Mesenchymal stem cell (in vitro differentiated cells and primary cell): ENCODE measurements at regions not wholly inside any gene's neighbourhood (a gene's known extent, or its start where the extent isn't known, plus 50 kb on each side); places are given as distances from the start of the nearest gene placed in this dataset.

ENCODE experiments used
- DNase-seq: peaks from one replicate; pipeline ENCODE4 v3.0.0-alpha.2; 2013
- H2AFZ ChIP-seq: one replicate; pipeline ENCODE4 v1.6.1; 2013; ENCODE audit warnings: low read depth, mild to moderate bottlenecking, control low read depth, inconsistent platforms, low read length, moderate library complexity
- H2AK5ac ChIP-seq: 2 replicates; pipeline ENCODE4 v1.6.1; 2013; ENCODE audit warnings: low read length, moderate library complexity, mild to moderate bottlenecking, inconsistent platforms; ENCODE audit not compliant: severe bottlenecking
- H2BK120ac ChIP-seq: one replicate; pipeline ENCODE4 v1.6.1; 2013; ENCODE audit warnings: low read depth, mild to moderate bottlenecking, inconsistent platforms, low read length, moderate library complexity
- H2BK12ac ChIP-seq, 2 experiments: one replicate each; pipeline ENCODE4 v1.6.1; 2013; ENCODE audit warnings: inconsistent platforms in 2 of 2, low read length in 2 of 2, mild to moderate bottlenecking in 2 of 2, moderate library complexity in 2 of 2, control low read depth in 1 of 2
- H2BK15ac ChIP-seq: one replicate; pipeline ENCODE4 v1.6.1; 2013; ENCODE audit warnings: mild to moderate bottlenecking, low read depth, inconsistent platforms; ENCODE audit not compliant: poor library complexity, severe bottlenecking
- H2BK5ac ChIP-seq: 2 replicates; pipeline ENCODE4 v1.6.1; 2013; ENCODE audit warnings: low read depth, mild to moderate bottlenecking, low read length, control low read depth, inconsistent platforms; ENCODE audit not compliant: poor library complexity, severe bottlenecking
- H3K14ac ChIP-seq, 2 experiments: one replicate each; pipeline ENCODE4 v1.6.1; 2013; ENCODE audit warnings: inconsistent platforms in 2 of 2, low read length in 2 of 2, control low read depth in 1 of 2, mild to moderate bottlenecking in 1 of 2, moderate library complexity in 1 of 2
- H3K18ac ChIP-seq, 2 experiments: one replicate each; pipeline ENCODE4 v1.6.1; 2013; ENCODE audit warnings: inconsistent platforms in 2 of 2, low read length in 2 of 2, control low read depth in 1 of 2, low read depth in 1 of 2, mild to moderate bottlenecking in 1 of 2
- H3K23ac ChIP-seq, 2 experiments: one replicate each; pipeline ENCODE4 v1.6.1; 2013; ENCODE audit warnings: inconsistent platforms in 2 of 2, low read length in 2 of 2, mild to moderate bottlenecking in 2 of 2, moderate library complexity in 2 of 2, control low read depth in 1 of 2
- H3K27ac ChIP-seq: 2 replicates; pipeline ENCODE4 v1.5.1; 2013; ENCODE audit warnings: mild to moderate bottlenecking, moderate library complexity, low read length, control low read depth, inconsistent platforms; ENCODE audit not compliant: poor library complexity, severe bottlenecking
- H3K27me3 ChIP-seq, 2 experiments: 2 replicates each; pipeline versions ENCODE4 v1.6.1 to v1.7.0; 2013; ENCODE audit warnings: low read length in 2 of 2, mild to moderate bottlenecking in 2 of 2, moderate library complexity in 2 of 2, control low read depth in 1 of 2, inconsistent platforms in 1 of 2; ENCODE audit not compliant: control insufficient read depth in 1 of 2, insufficient read depth in 1 of 2
- H3K36me3 ChIP-seq, 2 experiments: 2 replicates each; pipeline versions ENCODE4 v1.6.1 to v1.7.0; 2013; ENCODE audit warnings: low read length in 2 of 2, control low read depth in 1 of 2, inconsistent platforms in 1 of 2, low read depth in 1 of 2, mild to moderate bottlenecking in 1 of 2; ENCODE audit not compliant: insufficient read depth in 2 of 2, control insufficient read depth in 1 of 2
- H3K4ac ChIP-seq, 2 experiments: one replicate each; pipeline ENCODE4 v1.6.1; 2013; ENCODE audit warnings: inconsistent platforms in 2 of 2, low read length in 2 of 2, mild to moderate bottlenecking in 2 of 2, moderate library complexity in 2 of 2, control low read depth in 1 of 2, low read depth in 1 of 2
- H3K4me1 ChIP-seq: 2 replicates; pipeline ENCODE4 v1.6.1; 2013; ENCODE audit warnings: low read depth, low read length, control low read depth; ENCODE audit not compliant: control insufficient read depth, insufficient read depth
- H3K4me2 ChIP-seq: 2 replicates; pipeline ENCODE4 v1.6.1; 2013; ENCODE audit warnings: low read length, mild to moderate bottlenecking, inconsistent platforms; ENCODE audit not compliant: poor library complexity, severe bottlenecking
- H3K4me3 ChIP-seq, 2 experiments: 2 replicates each; pipeline versions ENCODE4 v1.5.1 to v1.7.0; 2013; ENCODE audit warnings: low read length in 2 of 2, mild to moderate bottlenecking in 2 of 2, control low read depth in 1 of 2, low read depth in 1 of 2; ENCODE audit not compliant: insufficient read depth in 1 of 2
- H3K79me1 ChIP-seq: replicated peaks from 2 replicates; pipeline ENCODE4 v1.6.1; 2013; ENCODE audit warnings: mild to moderate bottlenecking, control low read depth, low read length, inconsistent platforms; ENCODE audit not compliant: poor library complexity, severe bottlenecking
- H3K9ac ChIP-seq: 2 replicates; pipeline ENCODE4 v1.7.0; 2013; ENCODE audit warnings: mild to moderate bottlenecking, low read length, moderate library complexity
- H3K9me3 ChIP-seq: 2 replicates; pipeline ENCODE4 v1.7.0; 2013; ENCODE audit warnings: mild to moderate bottlenecking, low read length; ENCODE audit not compliant: control insufficient read depth
- H4K8ac ChIP-seq: one replicate; pipeline ENCODE4 v1.6.1; 2013; ENCODE audit warnings: inconsistent platforms, mild to moderate bottlenecking, low read length, moderate library complexity
- H4K91ac ChIP-seq: one replicate; pipeline ENCODE4 v1.6.1; 2013; ENCODE audit warnings: mild to moderate bottlenecking, low read length, inconsistent platforms
- WGBS: methylation state at CpG from one replicate; pipeline ENCODE4 v1.1.7; 2013; ENCODE audit warnings: mixed read lengths; 5-methylcytosine and 5-hydroxymethylcytosine counted together

- Histone ChIP-seq H3K4me1 (no peaks in the 10 kb centered on the region), H3K36me3 (no peaks in the 10 kb centered on the region), H4K8ac (no peak overlapping the region), H3K9me3 (no peaks in the 10 kb centered on the region), H2AFZ (no peak overlapping the region), H3K27me3 (no peaks in the 10 kb centered on the region), H4K91ac (no peak overlapping the region), H3K23ac (no peak overlapping the region), H2BK12ac (peak overlapping the region in 1 of 2 experiments; percentile 95), H2BK15ac (no peak overlapping the region), H2BK120ac (no peak overlapping the region), H3K14ac (no peak overlapping the region), H3K4me2 (no peak overlapping the region), H3K18ac (no peak overlapping the region), H3K79me1 (no peaks in the 10 kb centered on the region), H3K9ac (no peak overlapping the region), H3K4ac (no peak overlapping the region), H3K4me3 (no peak overlapping the region), H2BK5ac (no peak overlapping the region), H2AK5ac (no peak overlapping the region), H3K27ac (no peak overlapping the region)
- no CpG with 5 or more reads among the region's 2 CpGs for WGBS
- no peak for DNase-seq
Measured at GRCh38 chr3:171977860-171978259, 61.5 kb upstream of the FNDC3B start.

GRCh38 chr3:171978390-171978789 is 61.0 kb upstream of the FNDC3B start:
- H3K23ac ChIP-seq: no peak overlapping the region
- no peak overlapping the region for H3K27ac ChIP-seq
- H3K4me3 ChIP-seq: no peak overlapping the region
- no peaks in the 10 kb centered on the region for H3K9me3 ChIP-seq
- no peaks in the 10 kb centered on the region for H3K36me3 ChIP-seq
- H2BK12ac ChIP-seq: peak overlapping the region in 1 of 2 experiments; percentile 45
- peak overlapping the region in 1 of 2 experiments; percentile 61 for H3K18ac ChIP-seq
- H3K4me2 ChIP-seq: no peak overlapping the region
- 90% methylated on average over 5 of the region's 5 CpGs for WGBS
- H2BK120ac ChIP-seq: no peak overlapping the region
- no peak for DNase-seq
- no peak overlapping the region for H2AK5ac ChIP-seq
- H2BK5ac ChIP-seq: no peak overlapping the region
- no peak overlapping the region for H3K9ac ChIP-seq
- no peaks in the 10 kb centered on the region for H3K4me1 ChIP-seq
- no peaks in the 10 kb centered on the region for H3K27me3 ChIP-seq
- no peak overlapping the region for H2BK15ac ChIP-seq
- no peak overlapping the region for H4K91ac ChIP-seq
- no peak overlapping the region for H3K14ac ChIP-seq
- no peak overlapping the region for H4K8ac ChIP-seq
- no peaks in the 10 kb centered on the region for H3K79me1 ChIP-seq
- H2AFZ ChIP-seq: no peak overlapping the region
- H3K4ac ChIP-seq: no peak overlapping the region

- no peaks in the 10 kb centered on the region for H3K9me3 ChIP-seq
- no peaks in the 10 kb centered on the region for H3K36me3 ChIP-seq
- peak overlapping the region in 1 of 2 experiments; percentile 61 for H3K18ac ChIP-seq
- no peak overlapping the region for H3K14ac ChIP-seq
- H3K79me1 ChIP-seq: no peaks in the 10 kb centered on the region
- 95% methylated on average over 3 of the region's 8 CpGs for WGBS
- no peak overlapping the region for H3K27ac ChIP-seq
- H3K4me2 ChIP-seq: no peak overlapping the region
- H4K91ac ChIP-seq: no peak overlapping the region
- H3K9ac ChIP-seq: no peak overlapping the region
- DNase-seq: no peak
- H2AK5ac ChIP-seq: no peak overlapping the region
- H2AFZ ChIP-seq: no peak overlapping the region
- no peak overlapping the region for H3K23ac ChIP-seq
- H4K8ac ChIP-seq: no peak overlapping the region
- H3K4me1 ChIP-seq: no peaks in the 10 kb centered on the region
- H2BK12ac ChIP-seq: peak overlapping the region; percentile 57 to 59
- H2BK120ac ChIP-seq: peak overlapping the region; percentile 56
- H3K4me3 ChIP-seq: no peak overlapping the region
- no peak overlapping the region for H2BK5ac ChIP-seq
- no peaks in the 10 kb centered on the region for H3K27me3 ChIP-seq
- peak overlapping the region in 1 of 2 experiments; percentile 57 for H3K4ac ChIP-seq
- peak overlapping the region; percentile 44 for H2BK15ac ChIP-seq
Measured at GRCh38 chr3:171979081-171979480, 60.3 kb upstream of the FNDC3B start.

- no peak overlapping the region for H3K4ac ChIP-seq
- H3K4me1 ChIP-seq: no peaks in the 10 kb centered on the region
- H2BK120ac ChIP-seq: no peak overlapping the region
- no peak overlapping the region for H2BK5ac ChIP-seq
- no peak overlapping the region for H3K18ac ChIP-seq
- no peak overlapping the region for H2AK5ac ChIP-seq
- H4K8ac ChIP-seq: no peak overlapping the region
- no peak overlapping the region for H3K27ac ChIP-seq
- H3K23ac ChIP-seq: no peak overlapping the region
- WGBS: 69% methylated on average over 2 of the region's 2 CpGs
- H3K27me3 ChIP-seq: no peaks in the 10 kb centered on the region
- no peak overlapping the region for H3K4me2 ChIP-seq
- H3K9me3 ChIP-seq: no peaks in the 10 kb centered on the region
- no peak overlapping the region for H2BK15ac ChIP-seq
- no peak overlapping the region for H4K91ac ChIP-seq
- no peak overlapping the region for H2AFZ ChIP-seq
- H3K36me3 ChIP-seq: no peaks in the 10 kb centered on the region
- no peaks in the 10 kb centered on the region for H3K79me1 ChIP-seq
- no peak overlapping the region for H2BK12ac ChIP-seq
- no peak overlapping the region for H3K14ac ChIP-seq
- no peak for DNase-seq
- no peak overlapping the region for H3K4me3 ChIP-seq
- no peak overlapping the region for H3K9ac ChIP-seq
Measured at GRCh38 chr3:171980578-171981270, 58.7 kb upstream of the FNDC3B start.
